ENCODE measurements at regions not wholly inside any gene's neighbourhood (a gene's known extent, or its start where the extent isn't known, plus 50 kb on each side); places are given as distances from the start of the nearest gene placed in this dataset.

DNA sequence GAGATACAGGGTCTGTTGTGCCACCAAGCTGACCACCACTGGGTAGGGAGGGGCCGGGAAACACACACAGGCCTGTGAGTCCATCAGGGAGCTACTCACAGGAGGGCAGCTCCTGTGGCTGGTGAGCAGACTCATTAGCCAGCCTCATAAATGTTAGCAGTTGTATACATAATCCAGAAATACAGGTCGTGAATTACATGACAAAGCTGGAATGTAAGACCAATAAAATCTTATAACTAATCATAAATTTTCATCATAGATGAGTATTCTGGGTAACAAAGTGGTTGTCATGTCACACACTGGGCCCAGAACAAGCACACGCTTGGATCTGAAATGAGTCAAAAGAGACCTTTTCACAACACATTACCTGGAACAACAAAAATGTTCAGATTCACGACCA, 642.6 kb upstream of the AUTS2 start:
- TF ChIP-seq, protein P1, sequence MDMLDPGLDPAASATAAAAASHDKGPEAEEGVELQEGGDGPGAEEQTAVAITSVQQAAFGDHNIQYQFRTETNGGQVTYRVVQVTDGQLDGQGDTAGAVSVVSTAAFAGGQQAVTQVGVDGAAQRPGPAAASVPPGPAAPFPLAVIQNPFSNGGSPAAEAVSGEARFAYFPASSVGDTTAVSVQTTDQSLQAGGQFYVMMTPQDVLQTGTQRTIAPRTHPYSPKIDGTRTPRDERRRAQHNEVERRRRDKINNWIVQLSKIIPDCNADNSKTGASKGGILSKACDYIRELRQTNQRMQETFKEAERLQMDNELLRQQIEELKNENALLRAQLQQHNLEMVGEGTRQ (IDR thresholded peaks at IDR 0.05; ENCODE audit: low read depth, low read length) = no peak
- no peak for TF ChIP-seq POLR2A (IDR thresholded peaks at IDR 0.05; ENCODE audit: low read depth, low read length)
- TF ChIP-seq, protein P2, sequence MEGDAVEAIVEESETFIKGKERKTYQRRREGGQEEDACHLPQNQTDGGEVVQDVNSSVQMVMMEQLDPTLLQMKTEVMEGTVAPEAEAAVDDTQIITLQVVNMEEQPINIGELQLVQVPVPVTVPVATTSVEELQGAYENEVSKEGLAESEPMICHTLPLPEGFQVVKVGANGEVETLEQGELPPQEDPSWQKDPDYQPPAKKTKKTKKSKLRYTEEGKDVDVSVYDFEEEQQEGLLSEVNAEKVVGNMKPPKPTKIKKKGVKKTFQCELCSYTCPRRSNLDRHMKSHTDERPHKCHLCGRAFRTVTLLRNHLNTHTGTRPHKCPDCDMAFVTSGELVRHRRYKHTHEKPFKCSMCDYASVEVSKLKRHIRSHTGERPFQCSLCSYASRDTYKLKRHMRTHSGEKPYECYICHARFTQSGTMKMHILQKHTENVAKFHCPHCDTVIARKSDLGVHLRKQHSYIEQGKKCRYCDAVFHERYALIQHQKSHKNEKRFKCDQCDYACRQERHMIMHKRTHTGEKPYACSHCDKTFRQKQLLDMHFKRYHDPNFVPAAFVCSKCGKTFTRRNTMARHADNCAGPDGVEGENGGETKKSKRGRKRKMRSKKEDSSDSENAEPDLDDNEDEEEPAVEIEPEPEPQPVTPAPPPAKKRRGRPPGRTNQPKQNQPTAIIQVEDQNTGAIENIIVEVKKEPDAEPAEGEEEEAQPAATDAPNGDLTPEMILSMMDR (conservative IDR thresholded peaks at IDR 0.05; ENCODE audit: low read depth, low read length) = no peak
- TF ChIP-seq RFX5 (IDR thresholded peaks at IDR 0.05; ENCODE audit: low read depth, low read length) = no peak
- no peak for TF ChIP-seq RCOR1 (IDR thresholded peaks at IDR 0.05; ENCODE audit: insufficient replicate concordance, low read length)
- TF ChIP-seq MAFK (IDR thresholded peaks at IDR 0.05; ENCODE audit: low read depth, low read length) = no peak
- no peak for TF ChIP-seq CEBPB (IDR thresholded peaks at IDR 0.05; ENCODE audit: low read depth, low read length)
- TF ChIP-seq NFE2L2 (IDR thresholded peaks at IDR 0.05; ENCODE audit: low read depth, low read length) = no peak
- TF ChIP-seq MXI1 (IDR thresholded peaks at IDR 0.05; ENCODE audit: borderline replicate concordance, low read depth, low read length) = no peak
- no peak for TF ChIP-seq SMC3 (IDR thresholded peaks at IDR 0.05; ENCODE audit: low read depth, low read length)

All from IMR-90 (cell line).